ENCODE measurements at regions not wholly inside any gene's neighbourhood (a gene's known extent, or its start where the extent isn't known, plus 50 kb on each side); places are given as distances from the start of the nearest gene placed in this dataset.

GRCh38 chr4:108369035-108369655, 200.4 kb upstream of the LEF1 start:
- H3K4me3 ChIP-seq (replicated peaks in 1 of 3; ENCODE audit: low read depth in 2 of 3, low read length in 3 of 3) = no peak overlapping the region
- peaks cover 0 to 5% (median 3%) of the 10 kb centered on the region in 3 donors for H3K27me3 Mint-ChIP-seq (ENCODE audit: low read depth in 3 of 3)
- intact Hi-C loops (cut with micrococcal nuclease) = no loop called here
- 93% methylated on average over 4 of the region's 5 CpGs for WGBS (ENCODE audit: insufficient coverage)
- H3K9me3 Mint-ChIP-seq = peaks cover 0 to 4% (median 0%) of the 10 kb centered on the region in 7 donors
- H3K27ac ChIP-seq (ENCODE audit: low read depth in 1 of 2, low read length in 2 of 2) = no peak overlapping the region
- TF ChIP-seq CTCF (IDR thresholded peaks at IDR 0.05) = no peak
- no peak overlapping the region for H3K4me3 Mint-ChIP-seq
- H3K4me1 ChIP-seq (ENCODE audit: control insufficient read depth in 1 of 2, insufficient read depth in 2 of 2, low read length in 2 of 2) = no peaks in the 10 kb centered on the region
- H3K9me3 ChIP-seq (replicated peaks in 1 of 2; ENCODE audit: control insufficient read depth in 1 of 2, insufficient read depth in 1 of 2, low read length in 2 of 2) = no peaks in the 10 kb centered on the region
- H3K4me2 ChIP-seq (replicated peaks; ENCODE audit: extremely low read depth, low read length, poor library complexity, severe bottlenecking) = no peak overlapping the region
- H3K36me3 Mint-ChIP-seq = no peaks in the 10 kb centered on the region
- no peak overlapping the region for H2AFZ ChIP-seq (ENCODE audit: insufficient read depth, low read depth, low read length, poor library complexity, severe bottlenecking)
- no peaks in the 10 kb centered on the region for H3K27me3 ChIP-seq (ENCODE audit: control insufficient read depth in 2 of 2, insufficient read depth in 2 of 2, low read length in 2 of 2)
- no peak for DNase-seq
- no peak overlapping the region for H3K27ac Mint-ChIP-seq
- no peaks in the 10 kb centered on the region for H3K4me1 Mint-ChIP-seq
- H3K9ac ChIP-seq (ENCODE audit: insufficient read depth, low read length, poor library complexity, severe bottlenecking) = no peak overlapping the region
- H3K36me3 ChIP-seq (replicated peaks in 1 of 2; ENCODE audit: control insufficient read depth in 1 of 2, insufficient read depth in 2 of 2, low read length in 2 of 2) = no peaks in the 10 kb centered on the region
- no peaks in the 10 kb centered on the region for H3K79me2 ChIP-seq (ENCODE audit: insufficient read depth, low read length)
- no peaks in the 10 kb centered on the region for H4K20me1 ChIP-seq (ENCODE audit: insufficient read depth, low read length)

- H3K9me3 ChIP-seq (replicated peaks in 1 of 2; ENCODE audit: control insufficient read depth in 1 of 2, insufficient read depth in 1 of 2, low read length in 2 of 2) = no peaks in the 10 kb centered on the region
- no peaks in the 10 kb centered on the region for H3K4me1 ChIP-seq (ENCODE audit: control insufficient read depth in 1 of 2, insufficient read depth in 2 of 2, low read length in 2 of 2)
- H3K36me3 ChIP-seq (replicated peaks in 1 of 2; ENCODE audit: control insufficient read depth in 1 of 2, insufficient read depth in 2 of 2, low read length in 2 of 2) = no peaks in the 10 kb centered on the region
- no peak for DNase-seq
- H3K9me3 Mint-ChIP-seq = peaks cover 0 to 4% (median 0%) of the 10 kb centered on the region in 7 donors
- no peak overlapping the region for H3K27ac Mint-ChIP-seq
- no peak overlapping the region for H3K4me3 Mint-ChIP-seq
- no peak overlapping the region for H2AFZ ChIP-seq (ENCODE audit: insufficient read depth, low read depth, low read length, poor library complexity, severe bottlenecking)
- H3K9ac ChIP-seq (ENCODE audit: insufficient read depth, low read length, poor library complexity, severe bottlenecking) = no peak overlapping the region
- H3K4me3 ChIP-seq (replicated peaks in 1 of 3; ENCODE audit: low read depth in 2 of 3, low read length in 3 of 3) = no peak overlapping the region
- H3K27ac ChIP-seq (ENCODE audit: low read depth in 1 of 2, low read length in 2 of 2) = no peak overlapping the region
- TF ChIP-seq CTCF (IDR thresholded peaks at IDR 0.05) = no peak
- intact Hi-C loops (cut with micrococcal nuclease) = no loop called here
- peaks cover 0 to 7% (median 3%) of the 10 kb centered on the region in 3 donors for H3K27me3 Mint-ChIP-seq (ENCODE audit: low read depth in 3 of 3)
- no peaks in the 10 kb centered on the region for H3K79me2 ChIP-seq (ENCODE audit: insufficient read depth, low read length)
- 100% methylated on average over 1 of the region's 2 CpGs for WGBS (ENCODE audit: insufficient coverage)
- H4K20me1 ChIP-seq (ENCODE audit: insufficient read depth, low read length) = no peaks in the 10 kb centered on the region
- H3K4me1 Mint-ChIP-seq = no peaks in the 10 kb centered on the region
- no peaks in the 10 kb centered on the region for H3K36me3 Mint-ChIP-seq
- no peaks in the 10 kb centered on the region for H3K27me3 ChIP-seq (ENCODE audit: control insufficient read depth in 2 of 2, insufficient read depth in 2 of 2, low read length in 2 of 2)
- H3K4me2 ChIP-seq (replicated peaks; ENCODE audit: extremely low read depth, low read length, poor library complexity, severe bottlenecking) = no peak overlapping the region
Measured at GRCh38 chr4:108367751-108368150, 199.0 kb upstream of the LEF1 start.
